IPS-18a (cell line): ENCODE measurements at regions not wholly inside any gene's neighbourhood (a gene's known extent, or its start where the extent isn't known, plus 50 kb on each side); places are given as distances from the start of the nearest gene placed in this dataset.

Experiments
- H3K27ac ChIP-seq: one replicate; pipeline ENCODE4 v1.5.1; 2013; ENCODE audit warnings: low read length
- H3K27me3 ChIP-seq: one replicate; pipeline ENCODE4 v1.6.1; 2013; ENCODE audit warnings: mild to moderate bottlenecking, low read length; ENCODE audit not compliant: control insufficient read depth, insufficient read depth
- H3K36me3 ChIP-seq: one replicate; pipeline ENCODE4 v1.6.1; 2013; ENCODE audit warnings: low read depth, low read length; ENCODE audit not compliant: control insufficient read depth
- H3K4me1 ChIP-seq: one replicate; pipeline ENCODE4 v1.6.1; 2013; ENCODE audit warnings: low read depth, low read length; ENCODE audit not compliant: control insufficient read depth
- H3K4me3 ChIP-seq: one replicate; pipeline ENCODE4 v1.5.1; 2013; ENCODE audit warnings: low read length
- H3K9ac ChIP-seq: one replicate; pipeline ENCODE4 v1.6.1; 2013; ENCODE audit warnings: mild to moderate bottlenecking, low read length, moderate library complexity
- H3K9me3 ChIP-seq: one replicate; pipeline ENCODE4 v1.6.1; 2013; ENCODE audit warnings: low read depth, low read length; ENCODE audit not compliant: control insufficient read depth

DNA sequence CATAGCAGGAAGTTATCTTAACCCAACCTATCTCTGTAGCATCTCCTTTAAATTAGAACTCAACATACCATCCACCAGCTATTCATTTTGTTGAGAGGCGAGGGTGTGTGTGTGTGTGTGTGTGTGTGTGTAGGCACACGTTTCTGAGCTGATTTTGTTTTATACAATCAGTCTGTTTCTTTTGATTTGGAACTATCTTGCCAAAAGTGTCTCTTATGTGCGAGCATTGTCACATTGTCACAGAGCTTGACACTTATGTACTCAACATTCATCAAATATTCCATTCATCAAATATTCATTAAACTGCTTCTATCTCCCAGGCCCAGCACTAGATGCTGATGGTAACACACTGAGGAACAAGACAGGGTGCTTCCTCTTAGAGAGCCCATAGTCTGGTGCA, 180.4 kb downstream of the HAPSTR1 start:
- Histone ChIP-seq H3K4me3 (no peak overlapping the region), H3K4me1 (peaks cover 2% of the 10 kb centered on the region), H3K36me3 (no peaks in the 10 kb centered on the region), H3K9ac (no peak overlapping the region), H3K27ac (no peak overlapping the region), H3K9me3 (no peaks in the 10 kb centered on the region), H3K27me3 (no peaks in the 10 kb centered on the region)

DNA sequence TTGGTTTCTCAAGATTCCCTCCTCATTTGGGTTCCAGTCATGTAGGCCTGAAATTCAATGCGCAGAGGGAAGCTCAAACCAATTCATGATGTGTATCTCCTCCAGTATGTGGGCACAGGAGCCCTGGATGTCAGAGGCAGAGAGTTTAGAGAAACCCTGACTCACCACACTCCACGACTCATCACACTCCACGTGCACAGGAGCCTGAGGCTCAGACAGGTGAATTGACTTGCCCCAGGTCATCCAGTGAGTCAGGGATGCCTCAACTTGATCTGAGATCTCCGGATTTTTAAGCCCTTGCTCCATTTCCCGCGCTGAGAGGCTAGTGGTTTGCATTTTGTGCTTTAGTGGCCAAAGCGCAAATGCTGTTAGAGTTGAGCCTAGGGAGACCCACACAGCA, 183.9 kb downstream of the HAPSTR1 start:
- H3K27me3 ChIP-seq = no peaks in the 10 kb centered on the region
- H3K4me1 ChIP-seq = peaks cover 2% of the 10 kb centered on the region
- no peaks in the 10 kb centered on the region for H3K36me3 ChIP-seq
- no peak overlapping the region for H3K4me3 ChIP-seq
- no peak overlapping the region for H3K27ac ChIP-seq
- H3K9ac ChIP-seq = no peak overlapping the region
- H3K9me3 ChIP-seq = no peaks in the 10 kb centered on the region

GRCh38 chr16:9275816-9276354, 184.4 kb downstream of the HAPSTR1 start:
- Histone ChIP-seq H3K4me1 (peaks cover 2% of the 10 kb centered on the region), H3K27me3 (no peaks in the 10 kb centered on the region), H3K9ac (no peak overlapping the region), H3K4me3 (no peak overlapping the region), H3K27ac (no peak overlapping the region), H3K36me3 (no peaks in the 10 kb centered on the region), H3K9me3 (no peaks in the 10 kb centered on the region)

DNA sequence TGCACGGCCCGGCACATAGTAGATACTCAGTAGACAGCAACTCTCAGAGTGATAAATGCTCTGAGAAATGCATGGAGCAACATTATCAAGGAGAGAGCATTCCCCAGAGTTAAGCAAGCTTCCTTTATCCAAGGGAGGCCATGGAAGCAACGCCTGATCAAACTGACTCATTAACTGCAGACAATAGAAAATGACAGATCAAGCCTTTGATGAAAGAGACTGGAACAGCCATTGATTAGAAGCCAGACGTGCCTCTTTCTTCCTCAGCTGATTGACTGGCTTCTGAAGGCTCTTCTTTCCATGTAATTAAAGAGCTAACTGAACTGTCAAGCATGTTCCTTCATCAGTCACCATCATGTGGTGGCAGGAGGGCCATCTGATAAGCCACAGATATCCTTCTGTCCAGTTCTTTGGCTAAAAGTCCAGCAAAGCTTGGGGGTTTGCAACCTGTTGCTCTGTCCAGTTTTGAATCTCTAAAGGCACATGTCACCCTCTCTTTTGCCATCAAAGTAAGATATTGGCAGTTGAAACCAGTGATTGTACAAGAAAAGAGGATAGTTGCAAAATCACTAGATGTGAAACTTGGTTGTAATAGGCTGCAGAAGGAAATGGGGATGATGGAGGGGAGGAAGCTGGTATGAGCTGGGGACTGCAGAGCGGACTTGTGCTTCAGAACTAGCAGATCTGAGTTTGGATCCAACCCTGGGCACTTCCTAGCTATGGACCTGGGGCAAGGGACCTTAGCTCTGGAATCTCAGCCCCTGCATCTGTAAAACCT, 188.0 kb downstream of the HAPSTR1 start:
- H3K9me3 ChIP-seq = no peaks in the 10 kb centered on the region
- H3K4me1 ChIP-seq = peaks cover under 1% of the 10 kb centered on the region
- no peak overlapping the region for H3K4me3 ChIP-seq
- H3K27me3 ChIP-seq = no peaks in the 10 kb centered on the region
- H3K9ac ChIP-seq = no peak overlapping the region
- no peak overlapping the region for H3K27ac ChIP-seq
- H3K36me3 ChIP-seq = no peaks in the 10 kb centered on the region

- no peaks in the 10 kb centered on the region for H3K4me1 ChIP-seq
- H3K27me3 ChIP-seq = no peaks in the 10 kb centered on the region
- no peaks in the 10 kb centered on the region for H3K9me3 ChIP-seq
- H3K36me3 ChIP-seq = no peaks in the 10 kb centered on the region
- no peak overlapping the region for H3K9ac ChIP-seq
- H3K27ac ChIP-seq = no peak overlapping the region
- no peak overlapping the region for H3K4me3 ChIP-seq
Observed at GRCh38 chr16:9280069-9280466, 188.6 kb downstream of the HAPSTR1 start.

- Histone ChIP-seq H3K27ac (no peak overlapping the region), H3K4me1 (no peaks in the 10 kb centered on the region), H3K9ac (no peak overlapping the region), H3K9me3 (no peaks in the 10 kb centered on the region), H3K36me3 (no peaks in the 10 kb centered on the region), H3K27me3 (no peaks in the 10 kb centered on the region), H3K4me3 (no peak overlapping the region)
Observed at GRCh38 chr16:9286930-9287329, 195.5 kb downstream of the HAPSTR1 start.

DNA sequence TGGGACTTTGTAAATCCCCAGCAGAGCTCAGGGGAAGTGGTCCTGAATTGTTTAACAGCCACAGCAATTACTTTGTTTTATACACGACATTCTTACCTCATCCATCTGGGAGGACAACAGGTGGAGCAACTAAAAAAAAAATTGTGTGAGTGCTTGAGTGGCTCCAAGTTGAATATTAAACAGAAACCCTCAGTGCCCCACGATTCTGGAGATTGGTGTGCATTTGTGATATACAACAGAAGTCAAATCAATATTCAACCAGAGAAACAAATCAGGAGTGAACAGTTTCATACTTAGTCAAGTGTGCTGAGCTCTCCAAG, 204.8 kb downstream of the HAPSTR1 start:
- Histone ChIP-seq H3K27me3 (no peaks in the 10 kb centered on the region), H3K4me3 (no peak overlapping the region), H3K36me3 (no peaks in the 10 kb centered on the region), H3K9ac (no peak overlapping the region), H3K27ac (no peak overlapping the region), H3K9me3 (no peaks in the 10 kb centered on the region), H3K4me1 (no peaks in the 10 kb centered on the region)

- H3K27me3 ChIP-seq = no peaks in the 10 kb centered on the region
- no peaks in the 10 kb centered on the region for H3K36me3 ChIP-seq
- no peak overlapping the region for H3K4me3 ChIP-seq
- H3K9me3 ChIP-seq = no peaks in the 10 kb centered on the region
- H3K4me1 ChIP-seq = no peaks in the 10 kb centered on the region
- H3K9ac ChIP-seq = no peak overlapping the region
- no peak overlapping the region for H3K27ac ChIP-seq
Observed at GRCh38 chr16:9297437-9298113, 206.1 kb downstream of the HAPSTR1 start.

DNA sequence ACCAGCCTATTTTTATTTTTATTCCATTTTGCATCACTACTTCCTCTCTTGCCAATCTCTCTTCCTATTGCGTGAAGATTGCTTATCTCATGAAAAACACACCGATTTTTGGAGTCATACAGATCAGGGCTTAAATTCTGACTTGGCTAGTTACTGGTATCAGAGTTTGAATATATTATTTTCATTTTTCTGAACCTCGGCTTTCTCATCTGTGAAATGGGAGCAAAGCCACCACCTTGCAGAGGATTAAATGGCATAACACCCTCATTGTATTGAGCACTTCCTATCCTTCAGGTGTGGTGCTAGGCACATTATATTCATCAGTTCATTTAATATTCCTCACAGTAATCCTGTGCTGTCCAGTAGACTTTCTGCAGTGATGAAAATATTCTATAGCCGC, 208.8 kb downstream of the HAPSTR1 start:
- Histone ChIP-seq H3K4me3 (no peak overlapping the region), H3K4me1 (no peaks in the 10 kb centered on the region), H3K9me3 (no peaks in the 10 kb centered on the region), H3K27ac (no peak overlapping the region), H3K9ac (no peak overlapping the region), H3K27me3 (no peaks in the 10 kb centered on the region), H3K36me3 (no peaks in the 10 kb centered on the region)

DNA sequence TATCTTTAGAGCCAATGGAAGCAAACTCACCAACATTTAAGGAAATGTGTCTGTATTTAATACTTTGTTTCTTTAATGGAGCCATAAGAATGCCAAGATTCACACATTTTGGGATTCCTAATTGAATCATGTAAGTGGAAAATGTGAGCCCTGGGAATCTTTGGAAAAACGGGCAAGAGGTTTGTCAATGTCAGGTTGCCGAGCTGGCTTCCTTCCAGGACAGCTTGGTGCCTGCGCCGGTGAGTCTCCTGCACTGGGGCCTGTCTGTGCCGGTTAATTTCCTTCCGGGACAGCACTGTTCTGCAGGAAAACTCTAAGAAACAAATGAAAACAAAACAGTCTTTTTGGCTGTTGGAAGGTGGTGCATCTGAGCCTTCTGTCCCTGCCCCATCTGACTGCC, 210.6 kb downstream of the HAPSTR1 start:
- no peaks in the 10 kb centered on the region for H3K9me3 ChIP-seq
- no peaks in the 10 kb centered on the region for H3K27me3 ChIP-seq
- no peak overlapping the region for H3K9ac ChIP-seq
- no peaks in the 10 kb centered on the region for H3K36me3 ChIP-seq
- H3K27ac ChIP-seq = no peak overlapping the region
- no peak overlapping the region for H3K4me3 ChIP-seq
- H3K4me1 ChIP-seq = no peaks in the 10 kb centered on the region

DNA sequence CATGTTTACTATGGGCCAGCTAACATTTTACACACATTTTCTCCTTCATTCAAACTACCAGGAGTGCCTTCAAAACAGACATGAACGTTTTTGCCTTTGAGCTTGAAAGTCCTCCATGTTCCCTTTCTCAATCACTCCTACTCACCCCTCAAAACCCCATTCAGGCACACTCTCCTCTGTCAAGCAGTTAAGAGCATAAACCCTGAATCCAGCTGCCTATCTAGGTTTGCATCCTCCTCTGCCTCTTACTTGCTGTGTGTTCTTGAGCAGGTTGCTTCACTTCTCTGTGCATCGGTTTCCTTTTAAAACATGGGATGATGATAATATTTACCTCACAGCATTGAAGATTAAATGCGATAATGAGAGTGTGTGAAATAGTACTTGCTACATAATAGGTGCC, 215.3 kb downstream of the HAPSTR1 start:
- Histone ChIP-seq H3K36me3 (no peaks in the 10 kb centered on the region), H3K9me3 (no peaks in the 10 kb centered on the region), H3K27ac (no peak overlapping the region), H3K4me3 (no peak overlapping the region), H3K4me1 (peaks cover 4% of the 10 kb centered on the region), H3K9ac (no peak overlapping the region), H3K27me3 (no peaks in the 10 kb centered on the region)

- Histone ChIP-seq H3K4me1 (peaks cover 4% of the 10 kb centered on the region), H3K4me3 (no peak overlapping the region), H3K36me3 (no peaks in the 10 kb centered on the region), H3K9ac (no peak overlapping the region), H3K27me3 (no peaks in the 10 kb centered on the region), H3K9me3 (no peaks in the 10 kb centered on the region), H3K27ac (no peak overlapping the region)
Observed at GRCh38 chr16:9307446-9307845, 216.0 kb downstream of the HAPSTR1 start.
